ENCODE measurements at regions not wholly inside any gene's neighbourhood (a gene's known extent, or its start where the extent isn't known, plus 50 kb on each side); places are given as distances from the start of the nearest gene placed in this dataset.

GRCh38 chr3:28673446-28673845, 324.8 kb upstream of the AZI2 start:
- no peaks in the 10 kb centered on the region for H3K4me1 Mint-ChIP-seq (ENCODE audit: low read depth, unreplicated experiment)
- DNase-seq = no peak
- BruUV-seq (replicated peaks) = no TSS peak

GRCh38 chr3:28674212-28674611, 325.6 kb upstream of the AZI2 start:
- no peaks in the 10 kb centered on the region for H3K27me3 Mint-ChIP-seq (ENCODE audit: unreplicated experiment)
- no TSS peak for BruUV-seq (replicated peaks)
- TF ChIP-seq CTCF (IDR thresholded peaks at IDR 0.05; ENCODE audit: unreplicated experiment) = no peak
- no peak overlapping the region for H3K27ac Mint-ChIP-seq (ENCODE audit: unreplicated experiment)
- DNase-seq = no peak
- no peak overlapping the region for H3K4me3 Mint-ChIP-seq (ENCODE audit: low read depth, unreplicated experiment)
- no peaks in the 10 kb centered on the region for H3K4me1 Mint-ChIP-seq (ENCODE audit: low read depth, unreplicated experiment)
- no peaks in the 10 kb centered on the region for H3K36me3 Mint-ChIP-seq (ENCODE audit: insufficient read depth, unreplicated experiment)
- H3K9me3 Mint-ChIP-seq (ENCODE audit: low read depth, unreplicated experiment) = no peaks in the 10 kb centered on the region
- CTCF ChIA-PET = no interaction called here
- intact Hi-C loops (cut with micrococcal nuclease; ENCODE audit: unreplicated experiment) = no loop called here

More at GRCh38 chr3:28673446-28673845, 324.8 kb upstream of the AZI2 start:
- intact Hi-C loops (cut with micrococcal nuclease; ENCODE audit: unreplicated experiment) = no loop called here
- H3K36me3 Mint-ChIP-seq (ENCODE audit: insufficient read depth, unreplicated experiment) = no peaks in the 10 kb centered on the region
- no peaks in the 10 kb centered on the region for H3K27me3 Mint-ChIP-seq (ENCODE audit: unreplicated experiment)
- CTCF ChIA-PET = no interaction called here
- no peak for TF ChIP-seq CTCF (IDR thresholded peaks at IDR 0.05; ENCODE audit: unreplicated experiment)
- no peak overlapping the region for H3K4me3 Mint-ChIP-seq (ENCODE audit: low read depth, unreplicated experiment)
- H3K27ac Mint-ChIP-seq (ENCODE audit: unreplicated experiment) = no peak overlapping the region
- H3K9me3 Mint-ChIP-seq (ENCODE audit: low read depth, unreplicated experiment) = no peaks in the 10 kb centered on the region

GRCh38 chr3:28677581-28677980, 329.0 kb upstream of the AZI2 start:
- Mint-ChIP-seq H3K9me3 (ENCODE audit: low read depth, unreplicated experiment) (no peaks in the 10 kb centered on the region), H3K27me3 (ENCODE audit: unreplicated experiment) (no peaks in the 10 kb centered on the region), H3K4me3 (ENCODE audit: low read depth, unreplicated experiment) (no peak overlapping the region), H3K27ac (ENCODE audit: unreplicated experiment) (no peak overlapping the region), H3K36me3 (ENCODE audit: insufficient read depth, unreplicated experiment) (no peaks in the 10 kb centered on the region), H3K4me1 (ENCODE audit: low read depth, unreplicated experiment) (no peaks in the 10 kb centered on the region)
- CTCF ChIA-PET = interaction anchor here (1.2 kb wide), 1 partner anchor 10 kb away, joined by 3 read pairs; no protein-coding TSS in a partner anchor
- BruUV-seq (replicated peaks) = no TSS peak
- intact Hi-C loops (cut with micrococcal nuclease; ENCODE audit: unreplicated experiment) = no loop called here
- no peak for DNase-seq
- no peak for TF ChIP-seq CTCF (IDR thresholded peaks at IDR 0.05; ENCODE audit: unreplicated experiment)

- H3K4me3 Mint-ChIP-seq (ENCODE audit: low read depth, unreplicated experiment) = no peak overlapping the region
- intact Hi-C loops (cut with micrococcal nuclease; ENCODE audit: unreplicated experiment) = no loop called here
- CTCF ChIA-PET = interaction anchor here (1.2 kb wide), 1 partner anchor 11 kb away, joined by 3 read pairs; no protein-coding TSS in a partner anchor
Observed at GRCh38 chr3:28678086-28678485, 329.5 kb upstream of the AZI2 start.

More at GRCh38 chr3:28678086-28678485, 329.5 kb upstream of the AZI2 start:
- BruUV-seq (replicated peaks) = no TSS peak
- Mint-ChIP-seq H3K36me3 (ENCODE audit: insufficient read depth, unreplicated experiment) (no peaks in the 10 kb centered on the region), H3K4me1 (ENCODE audit: low read depth, unreplicated experiment) (no peaks in the 10 kb centered on the region), H3K27me3 (ENCODE audit: unreplicated experiment) (no peaks in the 10 kb centered on the region), H3K27ac (ENCODE audit: unreplicated experiment) (no peak overlapping the region), H3K9me3 (ENCODE audit: low read depth, unreplicated experiment) (no peaks in the 10 kb centered on the region)
- TF ChIP-seq CTCF (IDR thresholded peaks at IDR 0.05; ENCODE audit: unreplicated experiment) = no peak
- DNase-seq = no peak

Data from Calu3 (cell line).